ENCODE measurements at regions not wholly inside any gene's neighbourhood (a gene's known extent, or its start where the extent isn't known, plus 50 kb on each side); places are given as distances from the start of the nearest gene placed in this dataset.

- Histone ChIP-seq H3K27me3 (no peaks in the 10 kb centered on the region), H3K27ac (no peak overlapping the region), H3K36me3 (no peaks in the 10 kb centered on the region), H3K4me3 (no peak overlapping the region), H3K4me1 (no peaks in the 10 kb centered on the region), H3K9me3 (no peaks in the 10 kb centered on the region)
- ATAC-seq (ENCODE audit: low FRiP score in 2 of 2) (no peak), DNase-seq (no peak)
- TF ChIP-seq EP300 (IDR thresholded peaks at IDR 0.05) = no peak
- TF ChIP-seq CTCF (IDR thresholded peaks at IDR 0.05) = no peak
- no peak for TF ChIP-seq POLR2AphosphoS5 (IDR thresholded peaks at IDR 0.05)
- no peak for TF ChIP-seq POLR2A (IDR thresholded peaks at IDR 0.05)
- WGBS, 2 donors = 87 to 90% methylated on average over 4 of the region's 4 CpGs
Observed at GRCh38 chr3:70899816-70900215, 587.4 kb upstream of the MDFIC2 start.

- Histone ChIP-seq H3K9me3 (no peaks in the 10 kb centered on the region), H3K4me1 (peaks cover 0 to 4% (median 0%) of the 10 kb centered on the region in 4 donors), H3K36me3 (no peaks in the 10 kb centered on the region), H3K27me3 (no peaks in the 10 kb centered on the region), H3K4me3 (no peak overlapping the region), H3K27ac (peak overlapping the region in 1 of 4 donors; percentile 24)
- TF ChIP-seq CTCF (IDR thresholded peaks at IDR 0.05) (no peak), POLR2A (IDR thresholded peaks at IDR 0.05) (no peak), POLR2AphosphoS5 (IDR thresholded peaks at IDR 0.05) (no peak), EP300 (IDR thresholded peaks at IDR 0.05) (no peak)
- WGBS, 2 donors = 91% methylated on average over 3 of the region's 3 CpGs
- ATAC-seq (ENCODE audit: low FRiP score in 2 of 2) (no peak), DNase-seq (no peak)
Observed at GRCh38 chr3:70890020-70890394, 577.6 kb upstream of the MDFIC2 start.

DNA sequence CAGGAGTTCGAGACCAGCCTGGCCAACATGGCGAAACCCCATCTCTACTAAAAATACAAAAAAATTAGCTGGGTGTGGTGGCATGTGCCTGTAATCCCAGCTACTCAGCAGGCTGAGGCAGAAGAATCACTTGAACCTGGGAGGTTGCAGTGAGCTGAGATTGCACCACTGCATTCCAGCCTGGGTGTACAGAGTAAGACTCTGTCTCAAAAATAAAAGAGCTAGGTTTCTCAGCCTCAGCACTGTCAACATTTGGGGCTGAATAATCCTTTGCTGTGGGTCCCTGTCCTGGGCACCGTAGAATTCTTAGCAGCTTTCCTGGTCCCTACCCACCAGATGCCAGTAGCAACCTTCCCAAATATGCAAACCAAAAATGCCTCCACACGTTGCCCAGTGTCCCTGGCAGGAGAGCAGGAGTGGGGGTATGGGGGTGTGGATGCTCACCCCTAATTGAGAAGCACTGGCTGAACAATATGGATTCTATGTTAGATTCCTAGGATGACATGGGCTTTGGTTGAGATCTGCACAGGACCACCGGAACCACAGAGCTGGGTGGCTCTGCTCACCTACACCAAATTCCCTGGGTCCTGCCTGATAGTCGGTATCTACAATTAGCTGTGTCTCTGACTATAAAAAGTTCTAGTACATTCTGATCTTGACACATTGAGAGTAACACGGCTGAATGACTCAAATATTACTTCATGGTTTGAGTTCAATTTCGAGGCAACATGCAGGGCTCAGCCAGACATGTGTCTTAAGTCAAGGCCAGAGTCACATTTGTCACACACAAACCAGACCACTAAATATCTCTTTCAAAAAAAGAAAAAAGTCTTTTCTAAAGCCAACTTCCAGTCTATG is 577.0 kb upstream of the MDFIC2 start:
- no peak overlapping the region for H3K4me3 ChIP-seq
- no peaks in the 10 kb centered on the region for H3K9me3 ChIP-seq
- H3K36me3 ChIP-seq = no peaks in the 10 kb centered on the region
- TF ChIP-seq POLR2A (IDR thresholded peaks at IDR 0.05) (no peak), CTCF (IDR thresholded peaks at IDR 0.05) (no peak), EP300 (IDR thresholded peaks at IDR 0.05) (peak in 1 of 4 donors; percentile 9), POLR2AphosphoS5 (IDR thresholded peaks at IDR 0.05) (no peak)
- peak in 1 of 2 donors; percentile 49 for ATAC-seq (ENCODE audit: low FRiP score in 2 of 2)
- DNase-seq = no peak
- H3K27ac ChIP-seq = peak overlapping the region; percentile 5 to 61 (median 28)
- no peaks in the 10 kb centered on the region for H3K27me3 ChIP-seq
- peaks cover 0 to 4% (median 0%) of the 10 kb centered on the region in 4 donors for H3K4me1 ChIP-seq
- 72 to 75% methylated on average over 8 of the region's 8 CpGs for WGBS, 2 donors

- no peak overlapping the region for H3K27ac ChIP-seq
- no peaks in the 10 kb centered on the region for H3K27me3 ChIP-seq
- H3K9me3 ChIP-seq = no peaks in the 10 kb centered on the region
- TF ChIP-seq CTCF (IDR thresholded peaks at IDR 0.05) (no peak), EP300 (IDR thresholded peaks at IDR 0.05) (no peak), POLR2AphosphoS5 (IDR thresholded peaks at IDR 0.05) (no peak), POLR2A (IDR thresholded peaks at IDR 0.05) (no peak)
- no peak for ATAC-seq (ENCODE audit: low FRiP score in 2 of 2)
- no peaks in the 10 kb centered on the region for H3K36me3 ChIP-seq
- no peak for DNase-seq
- no peak overlapping the region for H3K4me3 ChIP-seq
- 89 to 97% methylated on average over 6 of the region's 6 CpGs for WGBS, 2 donors
- H3K4me1 ChIP-seq = peaks cover 0 to 4% (median 0%) of the 10 kb centered on the region in 4 donors
Observed at GRCh38 chr3:70885636-70886035, 573.2 kb upstream of the MDFIC2 start.

- 56 to 86% methylated on average over 5 of the region's 5 CpGs for WGBS, 2 donors
- H3K27ac ChIP-seq = no peak overlapping the region
- no peaks in the 10 kb centered on the region for H3K27me3 ChIP-seq
- no peaks in the 10 kb centered on the region for H3K36me3 ChIP-seq
- H3K9me3 ChIP-seq = no peaks in the 10 kb centered on the region
- DNase-seq (no peak), ATAC-seq (ENCODE audit: low FRiP score in 2 of 2) (no peak)
- H3K4me1 ChIP-seq = no peaks in the 10 kb centered on the region
- no peak overlapping the region for H3K4me3 ChIP-seq
- TF ChIP-seq CTCF (IDR thresholded peaks at IDR 0.05) (no peak), EP300 (IDR thresholded peaks at IDR 0.05) (no peak), POLR2A (IDR thresholded peaks at IDR 0.05) (no peak), POLR2AphosphoS5 (IDR thresholded peaks at IDR 0.05) (no peak)
Observed at GRCh38 chr3:70882104-70882503, 569.7 kb upstream of the MDFIC2 start.
